BE2C (cell line): ENCODE measurements at regions not wholly inside any gene's neighbourhood (a gene's known extent, or its start where the extent isn't known, plus 50 kb on each side); places are given as distances from the start of the nearest gene placed in this dataset.
A peak's percentile ranks its signal among the peaks of the same experiment; 100 is the strongest.
"Not testable (repeated sequence)": the region's sequence is repeated elsewhere in the genome, so short reads cannot be mapped to it uniquely, and the experiment has no call there.

Experiments used
- DNase-seq: peaks from one replicate; pipeline ENCODE4 v3.0.0-alpha.2; 2020
- H3K27me3 ChIP-seq: fragments of 250-450 bp; sonication (Bioruptor Pico); 2 replicates; pipeline ENCODE4 v1.5.1; 2020; ENCODE audit warnings: mild to moderate bottlenecking
- H3K36me3 ChIP-seq: fragments of 250-450 bp; sonication (Bioruptor Pico); 2 replicates; pipeline ENCODE4 v1.5.1; 2020; ENCODE audit warnings: mild to moderate bottlenecking
- H3K4me1 ChIP-seq: fragments of 250-450 bp; sonication (Bioruptor Pico); 2 replicates; pipeline ENCODE4 v1.5.1; 2020
- H3K4me3 ChIP-seq: 2 replicates; pipeline ENCODE4 v1.5.1; 2011; ENCODE audit warnings: low read depth, low read length
- H3K9me3 ChIP-seq: fragments of 250-450 bp; sonication (Bioruptor Pico); 2 replicates; pipeline ENCODE4 v1.5.1; 2020
- CTCF ChIP-seq: IDR thresholded peaks from 2 replicates; pipeline ENCODE4 v1.5.1; 2012; ENCODE audit warnings: mild to moderate bottlenecking, low read depth, low read length

- peak; percentile 78 for DNase-seq
- not testable (repeated sequence) for H3K9me3 ChIP-seq
Measured at GRCh38 chr4:8961343-8961742, 89.7 kb upstream of the HMX1 start.

GRCh38 chr4:8959471-8959870, 87.8 kb upstream of the HMX1 start:
- not testable (repeated sequence) for DNase-seq, H3K36me3 ChIP-seq, H3K4me1 ChIP-seq, H3K27me3 ChIP-seq, H3K4me3 ChIP-seq, H3K9me3 ChIP-seq

More at GRCh38 chr4:8961343-8961742, 89.7 kb upstream of the HMX1 start:
- not testable (repeated sequence) for H3K27me3 ChIP-seq, H3K4me3 ChIP-seq, H3K4me1 ChIP-seq, H3K36me3 ChIP-seq
- peak; percentile 55 for TF ChIP-seq CTCF

- H3K4me3 ChIP-seq, H3K9me3 ChIP-seq, DNase-seq, H3K27me3 ChIP-seq, H3K4me1 ChIP-seq, H3K36me3 ChIP-seq: not testable (repeated sequence)
Measured at GRCh38 chr4:8954001-8954400, 82.4 kb upstream of the HMX1 start.

GRCh38 chr4:8952791-8953190, 81.2 kb upstream of the HMX1 start:
- H3K4me1 ChIP-seq, H3K4me3 ChIP-seq, H3K9me3 ChIP-seq, DNase-seq, H3K36me3 ChIP-seq, H3K27me3 ChIP-seq: not testable (repeated sequence)

GRCh38 chr4:8952109-8952508, 80.5 kb upstream of the HMX1 start:
- H3K27me3 ChIP-seq, H3K4me1 ChIP-seq, H3K4me3 ChIP-seq, H3K9me3 ChIP-seq, H3K36me3 ChIP-seq, DNase-seq: not testable (repeated sequence)

- H3K4me1 ChIP-seq, H3K9me3 ChIP-seq, H3K4me3 ChIP-seq, H3K36me3 ChIP-seq, DNase-seq, H3K27me3 ChIP-seq: not testable (repeated sequence)
Measured at GRCh38 chr4:8945506-8945905, 73.9 kb upstream of the HMX1 start.

GRCh38 chr4:8943367-8943766, 71.7 kb upstream of the HMX1 start:
- not testable (repeated sequence) for H3K27me3 ChIP-seq, H3K36me3 ChIP-seq, DNase-seq, H3K4me3 ChIP-seq, H3K9me3 ChIP-seq, H3K4me1 ChIP-seq

GRCh38 chr4:8942088-8942487, 70.4 kb upstream of the HMX1 start:
- not testable (repeated sequence) for H3K9me3 ChIP-seq, H3K36me3 ChIP-seq, H3K4me1 ChIP-seq, DNase-seq, H3K4me3 ChIP-seq, H3K27me3 ChIP-seq

- H3K9me3 ChIP-seq, H3K4me3 ChIP-seq, H3K36me3 ChIP-seq, H3K27me3 ChIP-seq, DNase-seq, H3K4me1 ChIP-seq: not testable (repeated sequence)
Measured at GRCh38 chr4:8941492-8941805, 69.8 kb upstream of the HMX1 start.

GRCh38 chr4:8940792-8941491, 69.3 kb upstream of the HMX1 start:
- Histone ChIP-seq H3K9me3 (no peaks in the 10 kb centered on the region), H3K4me1 (no peaks in the 10 kb centered on the region), H3K36me3 (no peaks in the 10 kb centered on the region), H3K4me3 (no peak overlapping the region), H3K27me3 (peaks cover 9% of the 10 kb centered on the region)
- TF ChIP-seq CTCF, result peak; percentile 56
- no peak for DNase-seq
